ENCODE measurements at regions not wholly inside any gene's neighbourhood (a gene's known extent, or its start where the extent isn't known, plus 50 kb on each side); places are given as distances from the start of the nearest gene placed in this dataset.

GRCh38 chr4:178395798-178396197, 953.6 kb upstream of the AGA start:
- Histone ChIP-seq H3K27ac (no peak overlapping the region), H3K9me3 (peaks cover 0 to 30% (median 2%) of the 10 kb centered on the region in 8 donors), H3K4me1 (no peaks in the 10 kb centered on the region), H3K4me3 (no peak overlapping the region), H3K27me3 (replicated peaks in 1 of 7) (no peaks in the 10 kb centered on the region), H3K36me3 (no peaks in the 10 kb centered on the region)
- DNase-seq = no peak
- TF ChIP-seq CTCF (IDR thresholded peaks at IDR 0.05 in 8 of 11, conservative IDR thresholded peaks at IDR 0.05 in 3 of 11) (no peak), POLR2AphosphoS5 (IDR thresholded peaks at IDR 0.05) (no peak), POLR2A (IDR thresholded peaks at IDR 0.05) (no peak)
- intact Hi-C loops (cut with DNase I; ENCODE audit: low total_unique reads) = no loop called here
- 33 to 50% (median 50%) methylated on average over 1 of the region's 1 CpG for WGBS, 5 donors

- intact Hi-C loops (cut with DNase I; ENCODE audit: low total_unique reads) = no loop called here
Measured at GRCh38 chr4:178412455-178412854, 970.2 kb upstream of the AGA start.

GRCh38 chr4:178414042-178414441, 971.8 kb upstream of the AGA start:
- H3K27ac ChIP-seq = no peak overlapping the region
- no peaks in the 10 kb centered on the region for H3K27me3 ChIP-seq (replicated peaks in 1 of 7)
- DNase-seq = no peak
- no peaks in the 10 kb centered on the region for H3K36me3 ChIP-seq
- TF ChIP-seq POLR2A (IDR thresholded peaks at IDR 0.05) (no peak), POLR2AphosphoS5 (IDR thresholded peaks at IDR 0.05) (no peak), CTCF (IDR thresholded peaks at IDR 0.05 in 8 of 11, conservative IDR thresholded peaks at IDR 0.05 in 3 of 11) (no peak)
- peaks cover 0 to 16% (median 6%) of the 10 kb centered on the region in 8 donors for H3K9me3 ChIP-seq
- 55 to 79% (median 70%) methylated on average over 4 of the region's 4 CpGs for WGBS, 5 donors
- intact Hi-C loops (cut with DNase I; ENCODE audit: low total_unique reads) = no loop called here
- H3K4me3 ChIP-seq = no peak overlapping the region
- no peaks in the 10 kb centered on the region for H3K4me1 ChIP-seq

More at GRCh38 chr4:178412455-178412854, 970.2 kb upstream of the AGA start:
- TF ChIP-seq CTCF (IDR thresholded peaks at IDR 0.05 in 8 of 11, conservative IDR thresholded peaks at IDR 0.05 in 3 of 11) (no peak), POLR2AphosphoS5 (IDR thresholded peaks at IDR 0.05) (no peak), POLR2A (IDR thresholded peaks at IDR 0.05) (no peak)
- 82 to 100% (median 90%) methylated on average over 1 of the region's 1 CpG for WGBS, 5 donors
- H3K4me3 ChIP-seq = no peak overlapping the region
- H3K4me1 ChIP-seq = no peaks in the 10 kb centered on the region
- no peak overlapping the region for H3K27ac ChIP-seq
- no peaks in the 10 kb centered on the region for H3K27me3 ChIP-seq (replicated peaks in 1 of 7)
- H3K9me3 ChIP-seq = peaks cover 0 to 21% (median 8%) of the 10 kb centered on the region in 8 donors
- DNase-seq = no peak
- H3K36me3 ChIP-seq = no peaks in the 10 kb centered on the region

GRCh38 chr4:178414881-178415446, 972.7 kb upstream of the AGA start:
- 89 to 98% (median 91%) methylated on average over 16 to 18 of the region's 18 CpGs for whole genome bisulfite sequencing, 5 donors
- H3K27me3 ChIP-seq (replicated peaks in 1 of 7) = no peaks in the 10 kb centered on the region
- no peaks in the 10 kb centered on the region for H3K36me3 ChIP-seq
- no peaks in the 10 kb centered on the region for H3K4me1 ChIP-seq
- intact Hi-C loops (cut with DNase I; ENCODE audit: low total_unique reads) = no loop called here
- DNase-seq = no peak
- H3K27ac ChIP-seq = no peak overlapping the region
- no peak overlapping the region for H3K4me3 ChIP-seq
- peaks cover 0 to 16% (median 6%) of the 10 kb centered on the region in 8 donors for H3K9me3 ChIP-seq
- TF ChIP-seq POLR2A (IDR thresholded peaks at IDR 0.05) = no peak
- TF ChIP-seq CTCF (IDR thresholded peaks at IDR 0.05 in 8 of 11, conservative IDR thresholded peaks at IDR 0.05 in 3 of 11) = no peak
- TF ChIP-seq POLR2AphosphoS5 (IDR thresholded peaks at IDR 0.05) = no peak
